Calu3 (cell line): ENCODE measurements at regions not wholly inside any gene's neighbourhood (a gene's known extent, or its start where the extent isn't known, plus 50 kb on each side); places are given as distances from the start of the nearest gene placed in this dataset.

Experiments
- BruUV-seq: library from RNA; stranded (reverse); fragments of 400-500 nt; replicated peaks from 2 replicates; lab custom pipeline; 2021; lab: Mats Ljungman, UMichigan
- CTCF ChIA-PET: fragments of 300-600 bp; sonication (Branson Sonifier 250); formaldehyde crosslinking; loops from one replicate; lab custom pipeline; 2022; ENCODE audit warnings: antibody characterized with exemption; lab: Charles Lee
- DNase-seq: peaks from one replicate; pipeline ENCODE4 v3.0.0; 2022
- H3K27ac Mint-ChIP-seq: one replicate; pipeline ENCODE4 v1.8.0; 2022; ENCODE audit warnings: mixed read lengths; ENCODE audit not compliant: unreplicated experiment
- H3K27me3 Mint-ChIP-seq: one replicate; pipeline ENCODE4 v1.8.0; 2022; ENCODE audit warnings: mixed read lengths; ENCODE audit not compliant: unreplicated experiment
- H3K36me3 Mint-ChIP-seq: one replicate; pipeline ENCODE4 v1.8.0; 2022; ENCODE audit warnings: mild to moderate bottlenecking, moderate library complexity, mixed read lengths; ENCODE audit not compliant: insufficient read depth, unreplicated experiment
- H3K4me1 Mint-ChIP-seq: one replicate; pipeline ENCODE4 v1.8.0; 2022; ENCODE audit warnings: mild to moderate bottlenecking, low read depth, mixed read lengths; ENCODE audit not compliant: unreplicated experiment
- H3K4me3 Mint-ChIP-seq: one replicate; pipeline ENCODE4 v1.8.0; 2022; ENCODE audit warnings: mild to moderate bottlenecking, low read depth, moderate library complexity, mixed read lengths; ENCODE audit not compliant: unreplicated experiment
- H3K9me3 Mint-ChIP-seq: one replicate; pipeline ENCODE4 v1.8.0; 2022; ENCODE audit warnings: low read depth, mixed read lengths; ENCODE audit not compliant: unreplicated experiment
- CTCF ChIP-seq: fragments of 200-600 bp; IDR thresholded peaks from one replicate; pipeline ENCODE4 v1.8.0; 2022; ENCODE audit warnings: antibody characterized with exemption; ENCODE audit not compliant: unreplicated experiment
- intact Hi-C: fragments of 100-400 bp; cut with micrococcal nuclease; formaldehyde crosslinking; loops from one replicate; pipeline ENCODE4 v1.10.0; 2022; ENCODE audit not compliant: unreplicated experiment

- Mint-ChIP-seq H3K4me3 (no peak overlapping the region), H3K27me3 (no peaks in the 10 kb centered on the region), H3K27ac (no peak overlapping the region), H3K9me3 (no peaks in the 10 kb centered on the region), H3K36me3 (no peaks in the 10 kb centered on the region), H3K4me1 (no peaks in the 10 kb centered on the region)
- no peak for DNase-seq
- CTCF ChIA-PET, result no interaction called here
- TF ChIP-seq CTCF, result no peak
- BruUV-seq, result no TSS peak
- intact Hi-C loops, result no loop called here
Measured at GRCh38 chr14:89563471-89563870, 146.4 kb upstream of the FOXN3 start.

GRCh38 chr14:89551955-89552354 lies 134.9 kb upstream of the FOXN3 start:
- no peak for DNase-seq
- Mint-ChIP-seq H3K27ac (no peak overlapping the region), H3K4me1 (no peaks in the 10 kb centered on the region), H3K27me3 (no peaks in the 10 kb centered on the region), H3K4me3 (no peak overlapping the region), H3K9me3 (no peaks in the 10 kb centered on the region), H3K36me3 (no peaks in the 10 kb centered on the region)
- CTCF ChIA-PET, result no interaction called here
- TF ChIP-seq CTCF, result no peak
- intact Hi-C loops, result no loop called here
- no TSS peak for BruUV-seq

- no peak overlapping the region for H3K27ac Mint-ChIP-seq
- H3K4me3 Mint-ChIP-seq, result no peak overlapping the region
- CTCF ChIA-PET, result no interaction called here
- H3K4me1 Mint-ChIP-seq, result no peaks in the 10 kb centered on the region
- no peaks in the 10 kb centered on the region for H3K36me3 Mint-ChIP-seq
- no peaks in the 10 kb centered on the region for H3K27me3 Mint-ChIP-seq
- no peak for DNase-seq
- no peaks in the 10 kb centered on the region for H3K9me3 Mint-ChIP-seq
- intact Hi-C loops, result no loop called here
- TF ChIP-seq CTCF, result no peak
- no TSS peak for BruUV-seq
Measured at GRCh38 chr14:89551432-89551831, 134.4 kb upstream of the FOXN3 start.

GRCh38 chr14:89550821-89551220 lies 133.8 kb upstream of the FOXN3 start:
- TF ChIP-seq CTCF, result no peak
- CTCF ChIA-PET, result interaction anchor here (0.6 kb wide), 1 partner anchor 119 kb away, joined by 3 read pairs; no protein-coding TSS in a partner anchor
- Mint-ChIP-seq H3K36me3 (no peaks in the 10 kb centered on the region), H3K4me3 (no peak overlapping the region), H3K27me3 (no peaks in the 10 kb centered on the region), H3K4me1 (no peaks in the 10 kb centered on the region), H3K9me3 (no peaks in the 10 kb centered on the region), H3K27ac (no peak overlapping the region)
- intact Hi-C loops, result no loop called here
- DNase-seq, result no peak
- BruUV-seq, result no TSS peak
